ENCODE measurements at regions not wholly inside any gene's neighbourhood (a gene's known extent, or its start where the extent isn't known, plus 50 kb on each side); places are given as distances from the start of the nearest gene placed in this dataset.

DNA sequence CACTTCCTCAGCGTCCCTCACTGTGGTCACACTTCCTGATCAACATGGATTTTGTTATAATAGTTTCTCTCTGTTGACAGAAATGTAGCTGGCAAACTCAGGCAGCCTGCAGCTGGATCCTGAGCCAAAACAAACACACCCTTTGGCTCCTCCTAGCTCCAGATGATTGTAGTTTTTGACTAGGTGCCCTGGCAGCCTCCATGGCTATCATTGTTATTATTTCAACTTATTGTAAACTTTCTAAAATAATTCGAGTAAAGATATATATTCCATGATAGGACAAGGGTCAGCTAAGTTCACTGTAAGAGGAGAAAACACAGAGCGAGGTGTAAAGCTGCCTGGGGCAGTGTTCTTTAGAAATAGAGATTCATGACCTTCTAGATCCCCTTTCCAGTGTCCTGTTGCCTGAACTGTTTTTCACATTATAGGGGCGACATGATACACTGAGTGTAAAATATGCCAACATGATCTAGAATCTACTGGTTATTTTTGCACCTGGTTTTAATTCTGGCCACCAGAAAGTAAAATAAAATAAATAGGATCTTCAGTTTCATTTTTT lies 98.2 kb upstream of the HDGFL1 start:
- TF ChIP-seq, protein P1, sequence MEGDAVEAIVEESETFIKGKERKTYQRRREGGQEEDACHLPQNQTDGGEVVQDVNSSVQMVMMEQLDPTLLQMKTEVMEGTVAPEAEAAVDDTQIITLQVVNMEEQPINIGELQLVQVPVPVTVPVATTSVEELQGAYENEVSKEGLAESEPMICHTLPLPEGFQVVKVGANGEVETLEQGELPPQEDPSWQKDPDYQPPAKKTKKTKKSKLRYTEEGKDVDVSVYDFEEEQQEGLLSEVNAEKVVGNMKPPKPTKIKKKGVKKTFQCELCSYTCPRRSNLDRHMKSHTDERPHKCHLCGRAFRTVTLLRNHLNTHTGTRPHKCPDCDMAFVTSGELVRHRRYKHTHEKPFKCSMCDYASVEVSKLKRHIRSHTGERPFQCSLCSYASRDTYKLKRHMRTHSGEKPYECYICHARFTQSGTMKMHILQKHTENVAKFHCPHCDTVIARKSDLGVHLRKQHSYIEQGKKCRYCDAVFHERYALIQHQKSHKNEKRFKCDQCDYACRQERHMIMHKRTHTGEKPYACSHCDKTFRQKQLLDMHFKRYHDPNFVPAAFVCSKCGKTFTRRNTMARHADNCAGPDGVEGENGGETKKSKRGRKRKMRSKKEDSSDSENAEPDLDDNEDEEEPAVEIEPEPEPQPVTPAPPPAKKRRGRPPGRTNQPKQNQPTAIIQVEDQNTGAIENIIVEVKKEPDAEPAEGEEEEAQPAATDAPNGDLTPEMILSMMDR (IDR thresholded peaks at IDR 0.05), result no peak
- no peak for TF ChIP-seq HEYL (CRISPR knock-in tag; IDR thresholded peaks at IDR 0.05)
- no peak for TF ChIP-seq CBX2 (IDR thresholded peaks at IDR 0.05; ENCODE audit: borderline replicate concordance, low read depth)
